ENCODE measurements at regions not wholly inside any gene's neighbourhood (a gene's known extent, or its start where the extent isn't known, plus 50 kb on each side); places are given as distances from the start of the nearest gene placed in this dataset.

DNA sequence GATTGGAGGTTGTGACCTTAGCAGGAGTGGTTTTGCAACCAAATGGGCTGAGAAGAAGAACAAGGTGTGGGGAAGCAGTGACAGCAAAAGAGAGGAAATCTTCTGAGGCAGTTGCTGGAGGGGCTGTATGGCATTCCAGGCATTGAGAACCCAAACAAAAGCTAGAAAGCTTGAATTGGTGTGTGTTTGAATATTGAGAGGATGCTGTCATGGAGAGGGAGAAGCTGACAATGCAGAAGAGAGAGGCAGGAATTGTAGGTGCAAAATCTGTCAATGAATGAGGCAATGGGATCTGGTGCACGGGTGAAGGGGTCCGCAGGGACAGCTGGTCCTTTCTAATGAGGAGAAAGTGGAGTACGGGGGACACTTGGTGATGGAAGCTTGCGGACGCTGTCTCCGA, 123.4 kb downstream of the C11orf91 start:
- TF ChIP-seq, protein P1, sequence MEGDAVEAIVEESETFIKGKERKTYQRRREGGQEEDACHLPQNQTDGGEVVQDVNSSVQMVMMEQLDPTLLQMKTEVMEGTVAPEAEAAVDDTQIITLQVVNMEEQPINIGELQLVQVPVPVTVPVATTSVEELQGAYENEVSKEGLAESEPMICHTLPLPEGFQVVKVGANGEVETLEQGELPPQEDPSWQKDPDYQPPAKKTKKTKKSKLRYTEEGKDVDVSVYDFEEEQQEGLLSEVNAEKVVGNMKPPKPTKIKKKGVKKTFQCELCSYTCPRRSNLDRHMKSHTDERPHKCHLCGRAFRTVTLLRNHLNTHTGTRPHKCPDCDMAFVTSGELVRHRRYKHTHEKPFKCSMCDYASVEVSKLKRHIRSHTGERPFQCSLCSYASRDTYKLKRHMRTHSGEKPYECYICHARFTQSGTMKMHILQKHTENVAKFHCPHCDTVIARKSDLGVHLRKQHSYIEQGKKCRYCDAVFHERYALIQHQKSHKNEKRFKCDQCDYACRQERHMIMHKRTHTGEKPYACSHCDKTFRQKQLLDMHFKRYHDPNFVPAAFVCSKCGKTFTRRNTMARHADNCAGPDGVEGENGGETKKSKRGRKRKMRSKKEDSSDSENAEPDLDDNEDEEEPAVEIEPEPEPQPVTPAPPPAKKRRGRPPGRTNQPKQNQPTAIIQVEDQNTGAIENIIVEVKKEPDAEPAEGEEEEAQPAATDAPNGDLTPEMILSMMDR (conservative IDR thresholded peaks at IDR 0.05 in 1 of 2, IDR thresholded peaks at IDR 0.05 in 1 of 2; ENCODE audit: extremely low read depth in 1 of 2, insufficient read depth in 1 of 2, low read depth in 1 of 2, low read length in 2 of 2), result no peak
- TF ChIP-seq EZH2 (IDR thresholded peaks at IDR 0.05; ENCODE audit: borderline replicate concordance, low read length), result no peak

Measured in mammary epithelial cell (primary cell).